ENCODE measurements at regions not wholly inside any gene's neighbourhood (a gene's known extent, or its start where the extent isn't known, plus 50 kb on each side); places are given as distances from the start of the nearest gene placed in this dataset.

DNA sequence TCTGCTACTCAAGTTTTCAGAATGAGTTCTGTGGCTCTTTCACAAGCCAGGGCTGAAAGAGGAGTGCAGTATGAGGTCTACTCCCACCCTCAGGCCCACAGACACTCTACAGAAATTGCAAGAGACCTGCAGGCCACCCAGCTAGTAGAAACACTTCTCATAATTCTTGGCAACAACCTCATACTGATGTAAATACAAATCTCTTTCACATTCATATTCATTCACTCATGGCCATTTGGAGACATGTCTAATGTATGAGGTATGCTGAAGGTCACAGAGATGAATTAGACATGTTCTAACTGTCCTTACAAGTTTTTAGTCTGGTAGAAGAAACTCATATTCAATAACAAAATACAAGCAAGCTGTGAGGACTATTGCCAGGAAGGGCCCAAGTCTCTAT is 83.8 kb upstream of the KLHL29 start:
- in situ Hi-C loops (cut with MboI; ENCODE audit: low sequenced_read_pairs): no loop called here

DNA sequence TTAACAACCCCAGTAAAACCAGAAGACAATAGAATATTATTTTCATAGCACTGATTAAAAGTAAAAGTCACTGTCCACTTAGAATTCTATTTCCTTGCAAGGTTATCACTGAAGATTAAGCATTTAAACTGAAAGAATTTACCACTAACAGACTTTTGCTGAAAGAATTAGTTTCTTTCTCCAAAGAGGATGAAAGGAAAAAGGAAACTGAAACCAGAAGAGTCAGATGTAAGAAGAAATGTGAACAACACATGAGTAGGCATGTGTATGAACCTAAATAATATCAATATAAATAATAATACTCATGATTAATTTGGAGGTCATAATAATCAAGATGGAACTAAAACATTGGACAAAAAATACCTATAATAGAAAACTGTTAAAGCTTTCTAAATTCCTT is 82.4 kb upstream of the KLHL29 start:
- in situ Hi-C loops (cut with MboI; ENCODE audit: low sequenced_read_pairs): no loop called here

DNA sequence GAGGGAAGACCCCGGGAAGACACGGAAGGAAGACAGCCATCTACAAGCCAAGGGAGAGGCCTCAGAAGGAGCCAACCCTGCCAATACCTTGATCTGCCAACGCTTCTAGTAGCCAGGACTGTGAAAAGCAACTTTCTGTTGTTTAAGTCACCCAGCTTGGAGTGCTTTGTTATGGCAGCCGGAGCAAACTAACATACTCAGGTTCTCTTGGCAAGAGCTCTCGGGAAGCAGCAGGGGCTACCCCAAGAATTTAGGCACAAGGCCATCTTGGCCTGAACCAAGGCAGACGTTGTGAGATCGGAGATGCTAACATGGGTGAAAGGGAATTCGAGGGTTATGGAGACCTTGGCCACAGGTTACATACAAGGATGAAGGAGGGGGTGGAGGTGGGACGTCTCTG is 78.6 kb upstream of the KLHL29 start:
- in situ Hi-C loops (cut with MboI; ENCODE audit: low sequenced_read_pairs): no loop called here

- in situ Hi-C loops (cut with MboI; ENCODE audit: low sequenced_read_pairs): no loop called here
Observed at GRCh38 chr2:23311186-23311585, 73.8 kb upstream of the KLHL29 start.

DNA sequence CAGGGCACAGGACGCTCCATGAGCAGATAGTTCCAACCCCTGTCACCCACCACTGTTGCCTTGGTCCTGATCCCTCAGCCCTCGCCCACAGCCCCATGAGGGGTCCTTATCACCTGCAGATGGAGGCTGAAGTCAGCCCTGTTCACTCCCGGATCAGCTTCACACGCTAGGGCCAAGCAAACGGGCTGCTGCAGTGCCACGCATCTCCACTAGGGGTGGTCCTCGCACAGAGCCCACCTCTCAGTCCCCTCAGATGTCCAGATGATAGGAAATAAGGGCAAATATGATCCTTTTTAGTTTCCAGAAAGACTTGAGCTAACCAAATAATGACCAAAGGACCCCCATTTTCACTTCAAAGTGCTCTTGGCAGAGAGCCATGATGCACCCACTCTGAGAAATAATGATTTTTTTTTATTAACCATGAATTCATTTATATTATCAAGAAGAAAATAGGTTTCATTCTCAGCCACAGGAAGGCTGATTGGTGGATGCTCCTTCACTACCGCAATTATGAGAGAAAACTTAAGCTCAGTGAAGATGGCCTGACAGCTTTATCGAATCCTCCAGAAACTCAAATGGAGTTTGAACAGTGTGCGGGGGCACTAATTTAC is 71.9 kb upstream of the KLHL29 start:
- in situ Hi-C loops (cut with MboI; ENCODE audit: low sequenced_read_pairs): no loop called here

GRCh38 chr2:23314687-23315086 is 70.3 kb upstream of the KLHL29 start:
- in situ Hi-C loops (cut with MboI; ENCODE audit: low sequenced_read_pairs): no loop called here

- in situ Hi-C loops (cut with MboI; ENCODE audit: low sequenced_read_pairs): no loop called here
Observed at GRCh38 chr2:23320058-23320457, 64.9 kb upstream of the KLHL29 start.

DNA sequence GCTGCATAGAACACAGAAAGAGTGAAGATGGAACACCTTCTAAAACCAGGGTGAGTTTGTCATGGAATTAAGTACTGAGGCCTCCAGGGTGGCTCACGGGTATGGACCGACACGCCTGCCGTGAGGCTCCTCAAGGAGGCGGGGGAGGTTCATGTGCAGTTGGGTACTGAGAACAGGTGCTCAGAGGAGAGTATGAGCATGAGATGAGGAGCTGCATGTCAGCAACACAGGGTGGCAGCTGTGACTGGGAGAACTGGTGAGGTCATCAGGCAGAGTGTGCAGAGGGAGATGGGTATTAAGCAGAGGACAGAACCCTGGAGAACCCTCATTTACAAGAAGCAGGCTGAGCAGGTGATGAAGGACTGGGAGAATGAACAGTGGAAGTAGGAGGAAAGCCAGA is 63.2 kb upstream of the KLHL29 start:
- in situ Hi-C loops (cut with MboI; ENCODE audit: low sequenced_read_pairs): no loop called here

DNA sequence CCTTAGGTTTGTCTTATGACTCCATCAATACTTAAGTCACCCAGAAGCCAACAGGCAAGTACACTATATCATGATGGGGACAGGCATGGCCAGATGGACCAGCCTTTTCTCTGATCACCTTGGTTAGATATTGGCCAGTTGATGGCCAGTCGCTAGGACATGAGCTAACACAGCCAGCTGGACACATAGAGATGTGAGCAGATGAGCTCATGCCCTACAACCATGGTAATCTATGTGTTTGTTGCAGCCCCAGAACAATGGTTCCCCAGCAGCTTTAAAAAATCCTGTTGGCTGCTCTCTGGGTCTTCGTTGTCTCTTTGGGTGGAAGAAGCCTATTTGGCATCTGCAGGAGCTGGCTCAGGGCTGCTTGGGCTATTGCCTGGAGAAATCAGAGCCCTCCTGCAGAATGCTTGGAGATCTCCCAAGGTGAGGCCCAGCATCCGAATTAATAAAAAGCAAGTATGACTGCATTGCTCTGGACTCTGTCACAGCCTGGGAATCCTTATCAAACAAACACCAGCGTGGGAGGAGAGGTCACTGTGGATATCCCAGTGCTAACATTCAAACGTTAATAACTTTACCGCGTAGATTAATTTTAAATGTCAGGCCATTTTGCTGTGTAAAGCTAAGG is 62.3 kb upstream of the KLHL29 start:
- in situ Hi-C loops (cut with MboI; ENCODE audit: low sequenced_read_pairs): no loop called here

- in situ Hi-C loops (cut with MboI; ENCODE audit: low sequenced_read_pairs): no loop called here
Observed at GRCh38 chr2:23323198-23323916, 61.6 kb upstream of the KLHL29 start.

- in situ Hi-C loops (cut with MboI; ENCODE audit: low sequenced_read_pairs): no loop called here
Observed at GRCh38 chr2:23323917-23324680, 60.9 kb upstream of the KLHL29 start.

- in situ Hi-C loops (cut with MboI; ENCODE audit: low sequenced_read_pairs): no loop called here
Observed at GRCh38 chr2:23326330-23326729, 58.6 kb upstream of the KLHL29 start.

DNA sequence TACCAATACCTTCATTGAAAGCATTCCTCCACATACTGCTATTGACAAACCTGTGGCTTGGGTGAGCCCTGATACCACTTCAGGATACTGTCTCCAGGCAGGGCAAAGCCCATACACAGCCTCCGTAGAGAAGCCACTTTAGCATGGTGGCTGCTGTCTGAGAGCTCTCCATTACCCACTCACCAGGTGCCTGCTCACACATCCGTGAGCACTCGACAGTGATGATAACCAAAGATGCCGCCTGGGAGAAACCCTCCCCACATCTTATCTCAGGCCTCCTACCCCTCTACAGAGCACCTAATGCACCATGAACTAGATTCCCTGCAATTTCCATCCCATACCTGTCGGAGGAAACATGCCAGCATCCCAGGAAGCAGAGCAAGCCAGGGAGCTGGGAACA is 57.6 kb upstream of the KLHL29 start:
- in situ Hi-C loops (cut with MboI; ENCODE audit: low sequenced_read_pairs): no loop called here

DNA sequence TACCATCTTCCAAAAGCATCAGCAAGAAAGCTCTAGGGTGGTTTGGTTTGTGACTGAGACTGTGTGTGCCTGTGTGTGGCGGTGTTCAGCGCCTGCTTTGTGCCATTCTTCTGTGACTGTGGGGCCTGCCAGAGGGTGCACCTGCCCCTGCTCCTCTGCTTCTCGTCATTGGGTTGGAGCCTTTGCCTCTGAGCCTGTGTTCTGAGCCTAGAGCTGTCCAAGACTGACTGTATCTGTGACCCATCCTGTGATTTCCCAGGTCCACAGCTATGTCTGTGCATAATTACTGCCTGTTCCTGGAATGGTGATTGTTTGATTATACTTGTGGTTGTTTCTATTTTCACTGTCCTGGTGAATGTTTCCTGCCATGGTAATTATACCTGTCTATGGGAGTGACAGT is 57.1 kb upstream of the KLHL29 start:
- in situ Hi-C loops (cut with MboI; ENCODE audit: low sequenced_read_pairs): no loop called here

- in situ Hi-C loops (cut with MboI; ENCODE audit: low sequenced_read_pairs): no loop called here
Observed at GRCh38 chr2:23330214-23330613, 54.8 kb upstream of the KLHL29 start.

Data from HL-60/S4 treated with phorbol 12-myristate 13-acetate at 8.2 ng/mL for 4 days and 3 days (cell line).